A172 (cell line): ENCODE measurements at regions not wholly inside any gene's neighbourhood (a gene's known extent, or its start where the extent isn't known, plus 50 kb on each side); places are given as distances from the start of the nearest gene placed in this dataset.
"Not testable (repeated sequence)": the region's sequence is repeated elsewhere in the genome, so short reads cannot be mapped to it uniquely, and the experiment has no call there.

Source experiments
- DNase-seq: peaks from one replicate; pipeline ENCODE4 v3.0.0-alpha.2; 2015; ENCODE audit warnings: low spot score

DNA sequence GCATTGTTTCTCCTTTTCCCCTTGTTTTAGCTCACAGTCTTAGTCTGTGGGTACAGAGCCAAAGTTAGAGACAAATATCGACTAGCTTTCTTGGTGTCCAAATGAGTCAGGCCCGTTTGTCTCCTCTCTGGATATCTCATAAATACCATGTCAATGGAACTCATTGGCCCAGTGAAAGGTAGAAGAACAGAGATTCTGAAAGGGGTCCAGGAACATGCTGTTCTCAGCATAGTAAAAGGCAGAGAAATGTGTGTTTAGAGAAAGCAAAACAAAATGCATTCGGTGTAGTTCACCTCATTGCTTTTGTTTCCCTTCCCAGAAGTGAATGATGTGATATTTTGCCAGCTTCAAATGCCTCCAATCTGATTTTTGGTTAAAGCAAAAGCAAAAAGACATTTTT, 238.6 kb upstream of the SLC8A1 start:
- DNase-seq: no peak

DNA sequence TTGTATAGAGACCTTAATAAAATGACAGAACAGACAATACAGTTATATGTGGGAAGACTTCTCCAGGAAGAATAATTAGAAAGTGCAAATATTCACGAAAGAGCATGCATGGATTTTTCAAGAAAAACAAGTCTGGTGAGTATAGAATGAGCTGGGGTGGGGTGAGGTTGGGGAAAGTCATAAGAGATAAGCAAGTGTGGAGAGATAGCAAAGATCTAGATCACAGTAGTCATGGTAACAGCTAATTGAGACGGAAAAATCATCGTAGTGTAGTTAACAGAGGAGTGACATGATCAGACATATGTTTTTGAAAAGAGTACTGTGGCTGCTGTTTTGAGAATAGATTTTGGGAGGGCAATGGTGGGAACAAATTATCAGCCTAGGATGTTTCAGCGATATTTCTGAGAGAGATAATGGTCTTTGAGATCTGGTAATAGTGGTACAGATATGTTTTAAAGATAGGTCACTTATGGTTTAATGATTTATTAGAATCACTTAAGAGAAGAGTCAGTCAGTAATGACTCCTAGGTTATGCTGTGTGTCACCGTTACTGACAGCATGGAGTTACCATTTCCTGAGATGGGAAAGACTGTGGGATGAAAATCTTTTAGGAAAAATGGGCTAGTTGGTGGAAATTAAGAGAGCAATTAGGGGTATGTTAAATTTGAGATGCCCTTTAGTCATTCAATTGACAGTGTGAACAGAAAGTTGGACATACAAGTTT, 248.5 kb upstream of the SLC8A1 start:
- no peak for DNase-seq

GRCh38 chr2:40712197-40712894, 260.5 kb upstream of the SLC8A1 start:
- not testable (repeated sequence) for DNase-seq

GRCh38 chr2:40716879-40717278, 265.0 kb upstream of the SLC8A1 start:
- DNase-seq: peak; percentile 92

- DNase-seq: no peak
Observed at GRCh38 chr2:40719414-40719813, 267.5 kb upstream of the SLC8A1 start.

- DNase-seq: peak; percentile 65
Observed at GRCh38 chr2:40721595-40721994, 269.7 kb upstream of the SLC8A1 start.

DNA sequence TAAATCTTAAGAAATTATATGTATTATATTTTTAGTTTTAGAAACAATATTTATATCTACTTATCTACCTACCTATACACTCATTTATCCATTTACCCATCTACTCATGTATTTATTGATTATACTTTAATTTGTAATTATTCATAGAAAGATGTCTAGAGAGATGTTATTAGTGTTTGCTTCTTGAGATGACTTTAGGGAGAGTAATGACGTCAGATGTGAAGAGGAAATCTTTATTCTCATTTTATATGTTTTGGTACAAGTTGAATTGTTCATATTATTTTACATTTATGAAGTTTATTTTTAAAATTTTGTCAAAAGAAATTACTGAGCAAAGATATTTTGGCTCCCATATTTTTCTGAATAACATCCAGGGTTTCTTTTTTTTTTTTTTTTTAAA, 271.3 kb upstream of the SLC8A1 start:
- no peak for DNase-seq

- no peak for DNase-seq
Observed at GRCh38 chr2:40725040-40725439, 273.1 kb upstream of the SLC8A1 start.

GRCh38 chr2:40725950-40726349, 274.1 kb upstream of the SLC8A1 start:
- no peak for DNase-seq

- DNase-seq: peak; percentile 77
Observed at GRCh38 chr2:40734797-40735196, 282.9 kb upstream of the SLC8A1 start.

DNA sequence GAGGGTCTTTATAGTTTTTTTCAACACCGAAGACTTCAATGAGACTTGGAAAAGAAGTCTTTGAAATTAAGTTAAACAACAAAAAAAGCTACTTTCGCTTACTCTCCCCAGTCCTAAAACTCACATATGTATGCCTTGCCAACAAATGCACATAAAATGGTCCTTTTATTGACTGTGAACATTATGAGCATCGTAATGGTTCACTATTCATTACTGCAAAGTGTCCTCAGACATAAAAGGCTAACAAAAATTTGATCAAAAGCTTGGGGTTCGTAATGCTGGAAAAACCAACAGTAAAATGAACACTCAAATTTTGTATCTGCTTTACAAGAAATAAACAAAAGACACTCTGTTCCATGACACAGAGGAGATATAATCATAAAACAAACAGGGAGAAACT, 285.3 kb upstream of the SLC8A1 start:
- DNase-seq: no peak

DNA sequence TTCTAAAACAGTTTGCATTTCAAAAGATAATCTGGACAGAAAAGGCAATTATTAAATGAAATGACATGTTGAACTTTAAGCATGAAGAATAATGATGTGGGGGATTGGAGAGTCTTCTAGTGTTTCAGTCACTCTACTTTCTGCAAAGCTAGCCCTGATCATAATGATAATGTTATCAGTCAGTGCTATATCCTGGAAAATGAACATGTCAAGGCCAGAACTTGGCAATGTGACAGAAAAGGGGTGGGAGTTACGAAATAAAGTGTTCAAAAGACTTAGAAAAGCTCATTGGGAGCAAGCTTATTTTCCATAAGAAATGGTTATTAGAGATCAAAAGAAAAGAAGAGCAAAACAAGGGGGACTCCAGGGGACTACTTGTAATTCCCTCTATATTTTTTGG, 288.5 kb upstream of the SLC8A1 start:
- no peak for DNase-seq

GRCh38 chr2:40741532-40741931, 289.6 kb upstream of the SLC8A1 start:
- DNase-seq: no peak

DNA sequence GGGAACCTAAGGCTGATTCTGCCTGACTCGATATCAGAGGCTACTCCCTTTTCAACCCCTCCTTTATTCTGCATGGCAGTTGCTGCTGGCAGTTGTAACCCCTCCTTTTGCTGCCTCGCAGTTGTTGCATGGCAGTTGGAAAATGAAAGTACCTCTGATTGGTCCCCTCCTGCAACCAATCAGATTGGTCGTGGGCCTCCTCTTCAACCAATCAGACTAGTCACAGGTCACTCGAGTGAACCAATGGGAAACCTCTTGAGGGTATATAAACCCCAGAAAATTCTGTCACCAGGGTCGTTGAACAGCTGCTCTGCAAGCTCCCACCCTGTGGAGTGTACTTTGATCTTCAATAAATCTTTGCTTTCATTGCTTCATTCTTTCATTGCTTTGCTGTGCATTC, 294.3 kb upstream of the SLC8A1 start:
- DNase-seq: peak; percentile 17

- no peak for DNase-seq
Observed at GRCh38 chr2:40751981-40752380, 300.1 kb upstream of the SLC8A1 start.

DNA sequence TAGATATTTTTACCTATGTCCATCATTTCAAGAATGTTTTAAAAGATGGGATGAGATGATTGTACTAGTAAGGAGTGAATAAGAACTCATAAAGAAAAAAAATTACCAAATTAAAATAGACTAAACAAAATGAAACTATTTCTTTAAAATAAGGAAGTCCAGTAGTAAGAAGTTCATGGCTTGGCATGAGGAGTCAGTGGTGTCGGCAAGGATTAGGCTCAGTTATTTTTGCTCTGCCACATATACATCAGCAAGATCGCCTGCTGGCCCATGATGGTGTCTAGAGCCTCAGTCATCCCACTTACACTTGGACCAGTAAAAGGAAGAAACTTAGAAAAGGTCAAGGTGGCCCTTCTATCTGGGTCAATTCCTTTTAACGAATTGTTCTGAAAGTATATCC, 300.9 kb upstream of the SLC8A1 start:
- no peak for DNase-seq

- DNase-seq: no peak
Observed at GRCh38 chr2:40754912-40755311, 303.0 kb upstream of the SLC8A1 start.

DNA sequence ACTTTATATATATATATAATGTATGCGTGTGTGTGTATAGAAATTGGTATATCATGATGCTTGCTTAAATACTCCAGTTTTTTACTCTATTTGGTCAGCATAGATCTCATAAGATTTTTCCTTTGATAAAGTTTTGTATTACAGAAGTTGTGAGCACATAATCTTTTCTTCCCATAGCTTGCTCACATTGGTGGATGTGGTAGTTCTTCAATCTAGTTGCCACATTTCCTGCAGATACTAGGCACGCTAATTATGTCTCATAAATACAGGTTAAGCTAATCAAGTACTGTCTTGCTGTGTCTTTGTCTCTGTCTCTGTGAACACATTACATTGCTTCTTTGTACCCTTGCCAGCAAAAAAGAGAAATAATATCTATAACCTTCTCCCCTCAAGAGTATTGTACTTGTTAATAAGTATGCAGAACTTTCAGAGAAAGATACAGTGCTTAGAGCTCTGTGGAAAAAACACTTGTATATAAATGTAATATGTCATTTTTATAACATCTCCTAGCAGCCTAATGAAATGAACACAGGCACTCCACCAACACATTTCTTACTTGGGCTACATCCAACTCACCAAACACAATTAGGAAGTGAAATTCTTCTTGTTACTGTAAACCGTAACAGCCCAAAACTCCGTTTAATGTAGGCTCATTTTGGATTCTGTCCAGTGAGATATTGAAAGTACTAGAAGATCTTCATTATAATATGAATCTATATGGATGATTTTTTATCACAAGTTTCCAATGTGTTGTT, 306.7 kb upstream of the SLC8A1 start:
- DNase-seq: no peak

DNA sequence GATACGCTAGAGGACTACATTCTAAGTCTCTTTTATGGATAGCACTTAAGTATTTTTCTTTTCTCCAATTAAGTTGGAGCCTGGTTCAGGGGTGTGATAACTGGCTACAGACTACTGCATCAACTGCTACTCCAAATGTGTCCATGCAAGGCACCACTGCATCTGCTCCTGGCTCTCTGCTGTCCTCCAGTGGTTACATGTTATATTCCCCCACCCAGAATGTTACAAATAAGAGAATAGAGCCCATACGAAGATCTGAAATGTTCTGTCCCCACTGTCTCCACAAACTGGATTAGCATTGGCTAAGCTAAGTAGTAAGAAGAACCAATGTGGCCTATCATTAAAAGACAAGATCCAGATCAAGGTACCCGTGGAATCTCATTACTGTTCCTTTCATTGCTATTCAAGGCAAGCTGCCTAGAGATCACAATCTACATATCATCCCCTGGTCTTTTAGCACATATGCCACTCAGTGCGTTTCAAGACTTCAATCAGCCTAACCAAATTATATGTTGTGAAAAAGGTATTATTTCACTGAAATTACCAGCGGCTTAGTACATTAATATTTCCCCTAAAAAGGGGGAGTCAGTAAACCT, 308.3 kb upstream of the SLC8A1 start:
- peak; percentile 71 for DNase-seq

GRCh38 chr2:40773291-40773690, 321.4 kb upstream of the SLC8A1 start:
- no peak for DNase-seq

DNA sequence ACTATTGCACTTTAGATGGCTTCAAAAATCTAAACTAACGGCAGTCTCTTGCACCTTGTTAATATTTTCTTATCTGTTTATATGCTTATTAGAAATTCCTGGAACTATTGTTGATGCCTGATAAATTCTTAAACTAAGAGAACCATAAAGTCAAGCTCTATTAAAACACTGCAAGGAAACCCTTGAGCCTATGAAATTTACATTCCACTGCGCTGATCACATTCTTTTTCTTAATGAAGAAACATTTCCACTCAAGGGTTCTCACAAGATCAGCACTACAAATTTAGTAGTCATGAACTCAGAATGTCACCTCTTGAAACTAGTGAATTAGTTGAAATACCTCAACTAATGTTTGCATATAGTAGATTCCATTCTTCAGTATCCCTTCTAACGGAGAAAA, 331.8 kb upstream of the SLC8A1 start:
- no peak for DNase-seq

DNA sequence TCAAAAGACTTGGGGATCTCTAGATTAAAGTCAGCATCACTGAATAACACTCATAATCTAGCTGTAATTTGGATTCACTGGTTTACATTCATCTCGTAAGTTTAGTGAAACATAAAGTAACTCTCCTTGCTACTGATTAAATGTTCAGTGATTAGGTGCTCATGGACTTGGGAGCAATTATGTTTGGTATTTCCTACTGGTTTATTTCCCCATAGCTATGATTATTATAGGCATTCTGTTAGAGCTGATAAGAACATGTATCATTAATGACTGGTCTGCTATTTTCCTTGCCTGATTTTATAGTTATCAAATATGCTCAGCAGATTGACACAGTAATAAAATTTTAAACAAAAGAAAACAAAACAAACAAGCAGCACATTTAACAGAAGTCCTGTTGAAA, 334.7 kb upstream of the SLC8A1 start:
- DNase-seq: no peak

DNA sequence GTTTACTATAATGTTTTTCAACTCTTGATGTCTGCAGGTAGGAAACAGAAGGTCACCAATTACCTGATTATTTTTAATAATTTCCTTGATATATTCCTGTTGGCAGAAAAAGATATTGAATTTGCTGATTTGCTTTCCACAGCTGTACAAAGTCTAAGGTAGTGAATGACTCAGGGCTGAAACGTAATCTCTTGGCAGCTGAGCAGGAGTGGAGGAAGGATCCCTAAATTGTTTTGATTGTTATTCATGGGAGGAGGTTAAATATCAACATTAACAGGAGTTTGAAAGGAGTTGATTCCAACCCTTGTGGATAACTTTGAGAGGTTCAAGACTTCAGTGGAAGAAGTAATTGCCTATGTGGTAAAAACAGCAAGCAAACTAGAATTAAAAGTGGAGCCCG, 345.2 kb upstream of the SLC8A1 start:
- peak; percentile 16 for DNase-seq
